ENCODE measurements at regions not wholly inside any gene's neighbourhood (a gene's known extent, or its start where the extent isn't known, plus 50 kb on each side); places are given as distances from the start of the nearest gene placed in this dataset.

- no peak overlapping the region for H3K27ac Mint-ChIP-seq
- TF ChIP-seq, protein P1, sequence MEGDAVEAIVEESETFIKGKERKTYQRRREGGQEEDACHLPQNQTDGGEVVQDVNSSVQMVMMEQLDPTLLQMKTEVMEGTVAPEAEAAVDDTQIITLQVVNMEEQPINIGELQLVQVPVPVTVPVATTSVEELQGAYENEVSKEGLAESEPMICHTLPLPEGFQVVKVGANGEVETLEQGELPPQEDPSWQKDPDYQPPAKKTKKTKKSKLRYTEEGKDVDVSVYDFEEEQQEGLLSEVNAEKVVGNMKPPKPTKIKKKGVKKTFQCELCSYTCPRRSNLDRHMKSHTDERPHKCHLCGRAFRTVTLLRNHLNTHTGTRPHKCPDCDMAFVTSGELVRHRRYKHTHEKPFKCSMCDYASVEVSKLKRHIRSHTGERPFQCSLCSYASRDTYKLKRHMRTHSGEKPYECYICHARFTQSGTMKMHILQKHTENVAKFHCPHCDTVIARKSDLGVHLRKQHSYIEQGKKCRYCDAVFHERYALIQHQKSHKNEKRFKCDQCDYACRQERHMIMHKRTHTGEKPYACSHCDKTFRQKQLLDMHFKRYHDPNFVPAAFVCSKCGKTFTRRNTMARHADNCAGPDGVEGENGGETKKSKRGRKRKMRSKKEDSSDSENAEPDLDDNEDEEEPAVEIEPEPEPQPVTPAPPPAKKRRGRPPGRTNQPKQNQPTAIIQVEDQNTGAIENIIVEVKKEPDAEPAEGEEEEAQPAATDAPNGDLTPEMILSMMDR (IDR thresholded peaks at IDR 0.05; ENCODE audit: unreplicated experiment) = no peak
- peaks cover 3% of the 10 kb centered on the region for H3K27me3 Mint-ChIP-seq
- no peaks in the 10 kb centered on the region for H3K36me3 Mint-ChIP-seq (ENCODE audit: insufficient read depth)
- H3K4me1 Mint-ChIP-seq (ENCODE audit: low read depth) = no peaks in the 10 kb centered on the region
- H3K9me3 Mint-ChIP-seq (ENCODE audit: low read depth) = peaks cover 19% of the 10 kb centered on the region
- no peak overlapping the region for H3K4me3 Mint-ChIP-seq (ENCODE audit: low read depth)
- DNase-seq (ENCODE audit: low spot score, unreplicated experiment) = no peak
Measured at GRCh38 chrX:8906299-8906938, 105.2 kb upstream of the FAM9A start.

GRCh38 chrX:8897259-8897658 lies 96.1 kb upstream of the FAM9A start:
- DNase-seq (ENCODE audit: low spot score, unreplicated experiment) = no peak
- Mint-ChIP-seq H3K9me3 (ENCODE audit: low read depth) (peaks cover 31% of the 10 kb centered on the region), H3K4me1 (ENCODE audit: low read depth) (no peaks in the 10 kb centered on the region), H3K36me3 (ENCODE audit: insufficient read depth) (peaks cover 2% of the 10 kb centered on the region), H3K27me3 (no peaks in the 10 kb centered on the region), H3K27ac (no peak overlapping the region), H3K4me3 (ENCODE audit: low read depth) (no peak overlapping the region)
- TF ChIP-seq, protein P1 (IDR thresholded peaks at IDR 0.05; ENCODE audit: unreplicated experiment) = no peak

DNA sequence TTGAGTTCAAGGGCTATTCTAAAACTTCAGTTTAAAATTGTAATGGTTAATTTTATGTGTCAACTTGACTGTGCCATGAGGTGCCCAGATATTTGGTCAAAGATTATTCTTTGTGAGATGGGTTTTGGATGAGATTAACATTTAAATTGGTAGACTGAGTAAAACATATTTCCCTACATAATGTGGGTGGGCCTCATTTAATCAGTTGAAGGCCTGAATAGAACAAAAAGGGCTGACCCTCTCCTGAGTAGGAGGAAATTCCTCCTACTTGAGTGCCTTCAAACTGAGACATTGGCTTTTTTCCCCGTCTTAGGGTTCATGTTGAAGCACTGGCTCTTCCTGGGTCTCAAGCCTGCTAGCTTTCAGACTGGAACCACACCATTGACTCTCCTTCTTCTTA lies 89.6 kb upstream of the FAM9A start:
- Mint-ChIP-seq H3K4me3 (ENCODE audit: low read depth) (no peak overlapping the region), H3K9me3 (ENCODE audit: low read depth) (peaks cover 30% of the 10 kb centered on the region), H3K36me3 (ENCODE audit: insufficient read depth) (peaks cover 2% of the 10 kb centered on the region), H3K27ac (no peak overlapping the region), H3K4me1 (ENCODE audit: low read depth) (no peaks in the 10 kb centered on the region), H3K27me3 (peaks cover 2% of the 10 kb centered on the region)
- DNase-seq (ENCODE audit: low spot score, unreplicated experiment) = no peak
- TF ChIP-seq, protein P1 (IDR thresholded peaks at IDR 0.05; ENCODE audit: unreplicated experiment) = no peak

- Mint-ChIP-seq H3K27me3 (peaks cover 2% of the 10 kb centered on the region), H3K27ac (no peak overlapping the region), H3K4me1 (ENCODE audit: low read depth) (no peaks in the 10 kb centered on the region), H3K36me3 (ENCODE audit: insufficient read depth) (no peaks in the 10 kb centered on the region), H3K4me3 (ENCODE audit: low read depth) (no peak overlapping the region), H3K9me3 (ENCODE audit: low read depth) (peaks cover 20% of the 10 kb centered on the region)
- no peak for DNase-seq (ENCODE audit: low spot score, unreplicated experiment)
- TF ChIP-seq, protein P1 (IDR thresholded peaks at IDR 0.05; ENCODE audit: unreplicated experiment) = no peak
Measured at GRCh38 chrX:8887004-8887403, 85.8 kb upstream of the FAM9A start.

- Mint-ChIP-seq H3K36me3 (ENCODE audit: insufficient read depth) (no peaks in the 10 kb centered on the region), H3K27ac (no peak overlapping the region), H3K9me3 (ENCODE audit: low read depth) (peaks cover 9% of the 10 kb centered on the region), H3K4me1 (ENCODE audit: low read depth) (no peaks in the 10 kb centered on the region), H3K4me3 (ENCODE audit: low read depth) (no peak overlapping the region), H3K27me3 (no peaks in the 10 kb centered on the region)
- TF ChIP-seq, protein P1 (IDR thresholded peaks at IDR 0.05; ENCODE audit: unreplicated experiment) = peak; percentile 53
- DNase-seq (ENCODE audit: low spot score, unreplicated experiment) = no peak
Measured at GRCh38 chrX:8879750-8880149, 78.6 kb upstream of the FAM9A start.

Data from progenitor cell of endocrine pancreas (in vitro differentiated cells).